NB4 (cell line): ENCODE measurements at regions not wholly inside any gene's neighbourhood (a gene's known extent, or its start where the extent isn't known, plus 50 kb on each side); places are given as distances from the start of the nearest gene placed in this dataset.

Experiments used
- POLR2A ChIP-seq: IDR thresholded peaks from 2 replicates; pipeline ENCODE4 v1.6.1; 2011; ENCODE audit warnings: mild to moderate bottlenecking; ENCODE audit not compliant: insufficient read length; ENCODE audit errors: extremely low read depth
- TF ChIP-seq, protein P1 (sequence below): IDR thresholded peaks from one replicate; pipeline ENCODE4 v1.5.1; 2012; ENCODE audit warnings: low read depth, low read length
- TF ChIP-seq, protein P2 (sequence below): IDR thresholded peaks from 2 replicates; pipeline ENCODE4 v1.6.1; 2011; ENCODE audit warnings: low read depth, low read length

DNA sequence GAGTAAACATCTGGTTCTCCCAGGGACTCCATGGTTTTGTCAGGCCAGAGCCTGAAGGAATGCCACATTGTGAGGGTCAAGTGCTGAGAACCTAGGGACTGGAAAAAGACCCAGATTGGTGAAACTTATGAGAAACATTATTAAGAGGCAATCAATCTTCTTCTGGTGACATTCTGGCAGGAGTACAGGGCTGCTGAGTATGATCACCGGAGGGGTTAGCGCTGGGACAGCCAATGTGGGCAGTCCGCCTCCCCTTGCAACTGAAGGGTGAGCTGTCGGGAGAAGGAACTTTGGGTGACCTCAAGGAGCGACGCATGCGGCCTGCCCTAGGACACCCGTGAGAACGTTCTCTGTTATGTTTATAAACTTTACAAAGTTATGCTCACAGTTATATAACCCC, 429.0 kb downstream of the LMO4 start:
- TF ChIP-seq, protein P1, sequence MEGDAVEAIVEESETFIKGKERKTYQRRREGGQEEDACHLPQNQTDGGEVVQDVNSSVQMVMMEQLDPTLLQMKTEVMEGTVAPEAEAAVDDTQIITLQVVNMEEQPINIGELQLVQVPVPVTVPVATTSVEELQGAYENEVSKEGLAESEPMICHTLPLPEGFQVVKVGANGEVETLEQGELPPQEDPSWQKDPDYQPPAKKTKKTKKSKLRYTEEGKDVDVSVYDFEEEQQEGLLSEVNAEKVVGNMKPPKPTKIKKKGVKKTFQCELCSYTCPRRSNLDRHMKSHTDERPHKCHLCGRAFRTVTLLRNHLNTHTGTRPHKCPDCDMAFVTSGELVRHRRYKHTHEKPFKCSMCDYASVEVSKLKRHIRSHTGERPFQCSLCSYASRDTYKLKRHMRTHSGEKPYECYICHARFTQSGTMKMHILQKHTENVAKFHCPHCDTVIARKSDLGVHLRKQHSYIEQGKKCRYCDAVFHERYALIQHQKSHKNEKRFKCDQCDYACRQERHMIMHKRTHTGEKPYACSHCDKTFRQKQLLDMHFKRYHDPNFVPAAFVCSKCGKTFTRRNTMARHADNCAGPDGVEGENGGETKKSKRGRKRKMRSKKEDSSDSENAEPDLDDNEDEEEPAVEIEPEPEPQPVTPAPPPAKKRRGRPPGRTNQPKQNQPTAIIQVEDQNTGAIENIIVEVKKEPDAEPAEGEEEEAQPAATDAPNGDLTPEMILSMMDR: no peak
- TF ChIP-seq POLR2A: no peak
- TF ChIP-seq, protein P2, sequence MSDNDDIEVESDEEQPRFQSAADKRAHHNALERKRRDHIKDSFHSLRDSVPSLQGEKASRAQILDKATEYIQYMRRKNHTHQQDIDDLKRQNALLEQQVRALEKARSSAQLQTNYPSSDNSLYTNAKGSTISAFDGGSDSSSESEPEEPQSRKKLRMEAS: no peak
